ENCODE measurements at regions not wholly inside any gene's neighbourhood (a gene's known extent, or its start where the extent isn't known, plus 50 kb on each side); places are given as distances from the start of the nearest gene placed in this dataset.
A peak's percentile ranks its signal among the peaks of the same experiment; 100 is the strongest.

GRCh38 chr12:28780096-28780495 lies 369.0 kb upstream of the FAR2 start (continued):
- TF ChIP-seq ZNF112 (tag by site-specific recombination; IDR thresholded peaks at IDR 0.05) (no peak), ZNF148 (tag by site-specific recombination; IDR thresholded peaks at IDR 0.05; ENCODE audit: borderline replicate concordance) (no peak), ZNF335 (tag by site-specific recombination; conservative IDR thresholded peaks at IDR 0.05) (peak; percentile 73), ZNF16 (tag by site-specific recombination; IDR thresholded peaks at IDR 0.05; ENCODE audit: low read depth) (no peak), TSHZ1 (tag by site-specific recombination; IDR thresholded peaks at IDR 0.05; ENCODE audit: borderline replicate concordance) (peak; percentile 62; the same call in 1 of the 2 replicates), ZBTB44 (tag by site-specific recombination; IDR thresholded peaks at IDR 0.05) (no peak), ZNF211 (tag by site-specific recombination; IDR thresholded peaks at IDR 0.05; ENCODE audit: low read depth) (no peak), ZBTB21 (tag by site-specific recombination; IDR thresholded peaks at IDR 0.05) (peak; percentile 87), ZNF48 (tag by site-specific recombination; IDR thresholded peaks at IDR 0.05) (no peak), ZNF10 (tag by site-specific recombination; IDR thresholded peaks at IDR 0.05) (peak; percentile 74)

- no peaks in the 10 kb centered on the region for H3K9me3 ChIP-seq (ENCODE audit: control insufficient read depth, insufficient read depth, low read depth, low read length)
- no peaks in the 10 kb centered on the region; the same call in 1 of the 2 replicates for H3K4me1 ChIP-seq (ENCODE audit: control insufficient read depth, insufficient read depth, low read length)
- TF ChIP-seq ZNF768 (tag by site-specific recombination; IDR thresholded peaks at IDR 0.05) (no peak), ZNF148 (tag by site-specific recombination; IDR thresholded peaks at IDR 0.05; ENCODE audit: borderline replicate concordance) (no peak), ZNF121 (tag by site-specific recombination; IDR thresholded peaks at IDR 0.05) (no peak), ZNF416 (tag by site-specific recombination; IDR thresholded peaks at IDR 0.05) (no peak), PBX3 (CRISPR knock-in tag; IDR thresholded peaks at IDR 0.05) (no peak), ZBTB1 (tag by site-specific recombination; IDR thresholded peaks at IDR 0.05) (no peak), ZNF350 (tag by site-specific recombination; IDR thresholded peaks at IDR 0.05) (no peak), ZNF214 (tag by site-specific recombination; IDR thresholded peaks at IDR 0.05; ENCODE audit: borderline replicate concordance) (no peak), PATZ1 (tag by site-specific recombination; IDR thresholded peaks at IDR 0.05) (no peak)
- H3K4me3 ChIP-seq (ENCODE audit: low read depth, low read length) = no peak overlapping the region
- no peak overlapping the region for H3K27ac ChIP-seq (ENCODE audit: extremely low read depth, low read depth, low read length)
- POLR2A ChIA-PET = no interaction called here
- no peaks in the 10 kb centered on the region for H3K36me3 ChIP-seq (ENCODE audit: control insufficient read depth in 2 of 2, insufficient read depth in 1 of 2, low read length in 2 of 2)
- CTCF ChIA-PET = interaction anchor here (1.2 kb wide), 1 partner anchor 9 kb away, joined by 4 read pairs; no protein-coding TSS in a partner anchor
Measured at GRCh38 chr12:28780960-28781359, 368.1 kb upstream of the FAR2 start.

All from HEK293 (cell line).